ENCODE measurements at regions not wholly inside any gene's neighbourhood (a gene's known extent, or its start where the extent isn't known, plus 50 kb on each side); places are given as distances from the start of the nearest gene placed in this dataset.
"Not testable (repeated sequence)": the region's sequence is repeated elsewhere in the genome, so short reads cannot be mapped to it uniquely, and the experiment has no call there.

DNA sequence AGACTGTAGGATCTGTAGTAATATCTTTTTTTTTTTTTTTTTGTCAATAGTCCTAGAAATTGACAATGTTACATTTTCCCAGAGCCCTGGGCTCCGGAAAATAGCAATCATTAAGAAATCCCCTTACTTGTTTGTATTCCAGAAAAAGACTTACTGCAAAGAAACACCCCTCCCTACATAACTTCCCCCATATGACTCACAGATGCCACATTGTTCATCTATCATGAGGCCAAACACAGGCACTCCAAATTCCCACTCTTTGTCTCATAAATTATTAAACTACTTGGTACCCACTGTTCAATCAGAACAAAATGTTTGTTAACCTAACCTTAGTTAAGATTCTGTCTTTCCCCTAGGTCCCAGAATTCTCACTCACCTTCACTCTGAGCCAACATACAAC lies 53.5 kb downstream of the TEX51 start:
- no peak overlapping the region for H3K9ac ChIP-seq (ENCODE audit: low read length in 3 of 3)
- FAIRE-seq (no peak), DNase-seq (no peak)
- TF ChIP-seq, protein P1, sequence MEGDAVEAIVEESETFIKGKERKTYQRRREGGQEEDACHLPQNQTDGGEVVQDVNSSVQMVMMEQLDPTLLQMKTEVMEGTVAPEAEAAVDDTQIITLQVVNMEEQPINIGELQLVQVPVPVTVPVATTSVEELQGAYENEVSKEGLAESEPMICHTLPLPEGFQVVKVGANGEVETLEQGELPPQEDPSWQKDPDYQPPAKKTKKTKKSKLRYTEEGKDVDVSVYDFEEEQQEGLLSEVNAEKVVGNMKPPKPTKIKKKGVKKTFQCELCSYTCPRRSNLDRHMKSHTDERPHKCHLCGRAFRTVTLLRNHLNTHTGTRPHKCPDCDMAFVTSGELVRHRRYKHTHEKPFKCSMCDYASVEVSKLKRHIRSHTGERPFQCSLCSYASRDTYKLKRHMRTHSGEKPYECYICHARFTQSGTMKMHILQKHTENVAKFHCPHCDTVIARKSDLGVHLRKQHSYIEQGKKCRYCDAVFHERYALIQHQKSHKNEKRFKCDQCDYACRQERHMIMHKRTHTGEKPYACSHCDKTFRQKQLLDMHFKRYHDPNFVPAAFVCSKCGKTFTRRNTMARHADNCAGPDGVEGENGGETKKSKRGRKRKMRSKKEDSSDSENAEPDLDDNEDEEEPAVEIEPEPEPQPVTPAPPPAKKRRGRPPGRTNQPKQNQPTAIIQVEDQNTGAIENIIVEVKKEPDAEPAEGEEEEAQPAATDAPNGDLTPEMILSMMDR (IDR thresholded peaks at IDR 0.05; ENCODE audit: borderline replicate concordance, extremely low read depth, insufficient read depth), result no peak
- no peaks in the 10 kb centered on the region for H3K27me3 ChIP-seq (ENCODE audit: control insufficient read depth, insufficient read depth, low read length)
- no peaks in the 10 kb centered on the region for H3K9me3 ChIP-seq (ENCODE audit: control insufficient read depth in 2 of 3, insufficient read depth in 1 of 3, low read length in 3 of 3)
- no peaks in the 10 kb centered on the region for H3K36me3 ChIP-seq (ENCODE audit: control insufficient read depth in 2 of 3, insufficient read depth in 3 of 3, low read length in 3 of 3)
- intact Hi-C loops (cut with DNase I), result no loop called here
- H3K27ac ChIP-seq (ENCODE audit: low read depth in 2 of 2, low read length in 2 of 2), result no peak overlapping the region
- H3K4me1 ChIP-seq (ENCODE audit: control insufficient read depth in 2 of 3, insufficient read depth in 2 of 3, low read depth in 1 of 3, low read length in 3 of 3), result peaks cover 0 to 5% (median 0%) of the 10 kb centered on the region in 3 donors
- no peak overlapping the region for H3K4me3 ChIP-seq (ENCODE audit: low read length in 3 of 3)

DNA sequence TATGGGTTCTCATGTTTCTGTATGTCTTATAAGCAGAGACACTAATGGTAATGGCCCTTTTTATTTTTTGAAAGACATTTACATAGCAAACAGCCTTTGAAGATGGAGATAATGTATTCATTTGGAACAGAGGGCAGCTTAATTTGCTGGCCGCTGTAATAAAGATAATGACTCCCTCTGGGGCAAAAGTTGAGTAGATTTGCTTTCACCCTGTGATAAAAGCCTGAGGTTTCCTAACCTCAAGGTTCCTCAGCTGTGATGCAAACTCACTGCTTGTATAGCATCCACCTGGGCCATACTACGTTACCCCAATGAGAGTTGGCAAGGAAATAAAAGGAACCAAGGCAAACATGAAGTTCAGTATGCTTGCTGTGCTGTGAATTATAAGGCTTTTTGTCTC lies 54.8 kb downstream of the TEX51 start:
- TF ChIP-seq, protein P1 (IDR thresholded peaks at IDR 0.05; ENCODE audit: borderline replicate concordance, extremely low read depth, insufficient read depth), result no peak
- no peak for FAIRE-seq
- Histone ChIP-seq H3K4me3 (ENCODE audit: low read length in 3 of 3) (no peak overlapping the region), H3K27me3 (ENCODE audit: control insufficient read depth, insufficient read depth, low read length) (no peaks in the 10 kb centered on the region), H3K9ac (ENCODE audit: low read length in 3 of 3) (no peak overlapping the region), H3K9me3 (ENCODE audit: control insufficient read depth in 2 of 3, insufficient read depth in 1 of 3, low read length in 3 of 3) (no peaks in the 10 kb centered on the region), H3K4me1 (ENCODE audit: control insufficient read depth in 2 of 3, insufficient read depth in 2 of 3, low read depth in 1 of 3, low read length in 3 of 3) (no peaks in the 10 kb centered on the region), H3K27ac (ENCODE audit: low read depth in 2 of 2, low read length in 2 of 2) (no peak overlapping the region), H3K36me3 (ENCODE audit: control insufficient read depth in 2 of 3, insufficient read depth in 3 of 3, low read length in 3 of 3) (no peaks in the 10 kb centered on the region)
- no peak for DNase-seq
- intact Hi-C loops (cut with DNase I), result no loop called here

DNA sequence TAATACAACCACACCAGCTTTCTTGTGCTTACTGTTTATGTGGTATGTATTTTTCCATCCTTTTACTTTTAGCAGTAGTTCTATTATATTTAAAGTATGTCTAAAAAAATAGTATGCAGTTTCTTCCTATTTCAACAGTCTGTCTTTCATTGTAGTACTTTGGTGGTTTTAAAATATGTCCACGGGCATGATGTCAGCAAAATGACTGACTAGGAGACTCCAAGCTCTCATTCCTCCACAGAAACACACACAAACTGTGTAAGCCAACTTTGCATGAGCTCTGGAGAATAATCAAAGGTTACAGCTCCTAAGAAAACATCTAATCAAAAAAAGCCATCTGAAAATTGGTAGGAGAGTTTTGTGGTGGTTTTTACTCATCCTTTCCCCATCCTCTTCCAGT lies 56.1 kb downstream of the TEX51 start:
- DNase-seq, result no peak
- Histone ChIP-seq H3K9me3 (ENCODE audit: control insufficient read depth in 2 of 3, insufficient read depth in 1 of 3, low read length in 3 of 3) (no peaks in the 10 kb centered on the region), H3K27me3 (ENCODE audit: control insufficient read depth, insufficient read depth, low read length) (no peaks in the 10 kb centered on the region), H3K4me3 (ENCODE audit: low read length in 3 of 3) (no peak overlapping the region), H3K9ac (ENCODE audit: low read length in 3 of 3) (no peak overlapping the region), H3K27ac (ENCODE audit: low read depth in 2 of 2, low read length in 2 of 2) (no peak overlapping the region), H3K4me1 (ENCODE audit: control insufficient read depth in 2 of 3, insufficient read depth in 2 of 3, low read depth in 1 of 3, low read length in 3 of 3) (no peaks in the 10 kb centered on the region), H3K36me3 (ENCODE audit: control insufficient read depth in 2 of 3, insufficient read depth in 3 of 3, low read length in 3 of 3) (no peaks in the 10 kb centered on the region)
- intact Hi-C loops (cut with DNase I), result no loop called here
- TF ChIP-seq, protein P1 (IDR thresholded peaks at IDR 0.05; ENCODE audit: borderline replicate concordance, extremely low read depth, insufficient read depth), result no peak
- FAIRE-seq, result no peak

DNA sequence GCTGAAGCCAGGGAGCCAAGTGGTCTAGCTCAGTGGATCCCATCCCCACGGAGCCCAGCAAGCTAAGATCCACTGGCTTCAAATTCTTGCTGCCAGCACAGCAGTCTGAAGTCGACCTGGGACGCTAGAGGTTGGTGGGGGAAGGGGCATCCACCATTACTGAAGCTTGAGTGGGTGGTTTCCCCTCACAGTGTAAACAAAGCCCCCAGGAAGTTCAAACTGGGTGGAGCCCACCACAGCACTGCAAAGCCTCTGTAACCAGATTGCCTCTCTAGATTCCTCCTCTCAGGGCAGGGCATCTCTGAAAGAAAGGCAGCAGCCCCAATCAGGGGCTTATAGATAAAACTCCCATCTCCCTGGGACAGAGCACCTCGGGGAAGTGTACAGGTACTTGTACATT lies 58.1 kb downstream of the TEX51 start:
- H3K9ac ChIP-seq (ENCODE audit: low read length in 3 of 3); H3K9me3 ChIP-seq (ENCODE audit: control insufficient read depth in 2 of 3, insufficient read depth in 1 of 3, low read length in 3 of 3); DNase-seq; H3K4me3 ChIP-seq (ENCODE audit: low read length in 3 of 3); H3K27ac ChIP-seq (ENCODE audit: low read depth in 2 of 2, low read length in 2 of 2); FAIRE-seq; intact Hi-C loops (cut with DNase I); H3K36me3 ChIP-seq (ENCODE audit: control insufficient read depth in 2 of 3, insufficient read depth in 3 of 3, low read length in 3 of 3); H3K4me1 ChIP-seq (ENCODE audit: control insufficient read depth in 2 of 3, insufficient read depth in 2 of 3, low read depth in 1 of 3, low read length in 3 of 3); H3K27me3 ChIP-seq (ENCODE audit: control insufficient read depth, insufficient read depth, low read length): not testable (repeated sequence)
